ENCODE measurements at regions not wholly inside any gene's neighbourhood (a gene's known extent, or its start where the extent isn't known, plus 50 kb on each side); places are given as distances from the start of the nearest gene placed in this dataset.

DNA sequence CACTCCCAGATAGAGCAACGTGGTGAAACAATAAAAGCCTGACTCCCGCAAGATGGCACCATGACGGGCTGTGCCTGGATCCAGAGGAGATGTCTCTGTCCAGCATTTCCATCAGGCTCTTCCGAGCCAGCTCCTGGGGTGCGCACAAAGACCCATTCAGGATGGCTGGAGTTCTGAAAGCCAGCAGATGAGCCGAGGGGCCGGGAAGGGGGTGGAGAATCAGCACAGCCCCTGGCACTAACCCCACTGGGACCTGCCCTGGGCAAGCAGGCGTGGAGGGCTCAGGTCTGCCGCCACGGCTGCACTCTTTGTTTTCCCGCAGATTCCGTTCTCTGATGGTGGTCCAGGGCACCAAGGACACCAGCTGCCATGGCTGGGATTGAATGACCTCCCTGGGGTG is 97.2 kb upstream of the BLID start:
- 54 to 74% methylated on average over 12 of the region's 12 CpGs for WGBS, 2 donors
- no peak overlapping the region for H3K4me3 ChIP-seq
- no peak for DNase-seq (ENCODE audit: low spot score in 2 of 2)
- peak overlapping the region in 3 of 4 donors; percentile 2 to 87 (median 73) for H3K27ac ChIP-seq
- H3K9me3 ChIP-seq = no peaks in the 10 kb centered on the region
- H3K4me1 ChIP-seq = peaks cover 0 to 70% (median 16%) of the 10 kb centered on the region in 4 donors
- TF ChIP-seq, protein P1, sequence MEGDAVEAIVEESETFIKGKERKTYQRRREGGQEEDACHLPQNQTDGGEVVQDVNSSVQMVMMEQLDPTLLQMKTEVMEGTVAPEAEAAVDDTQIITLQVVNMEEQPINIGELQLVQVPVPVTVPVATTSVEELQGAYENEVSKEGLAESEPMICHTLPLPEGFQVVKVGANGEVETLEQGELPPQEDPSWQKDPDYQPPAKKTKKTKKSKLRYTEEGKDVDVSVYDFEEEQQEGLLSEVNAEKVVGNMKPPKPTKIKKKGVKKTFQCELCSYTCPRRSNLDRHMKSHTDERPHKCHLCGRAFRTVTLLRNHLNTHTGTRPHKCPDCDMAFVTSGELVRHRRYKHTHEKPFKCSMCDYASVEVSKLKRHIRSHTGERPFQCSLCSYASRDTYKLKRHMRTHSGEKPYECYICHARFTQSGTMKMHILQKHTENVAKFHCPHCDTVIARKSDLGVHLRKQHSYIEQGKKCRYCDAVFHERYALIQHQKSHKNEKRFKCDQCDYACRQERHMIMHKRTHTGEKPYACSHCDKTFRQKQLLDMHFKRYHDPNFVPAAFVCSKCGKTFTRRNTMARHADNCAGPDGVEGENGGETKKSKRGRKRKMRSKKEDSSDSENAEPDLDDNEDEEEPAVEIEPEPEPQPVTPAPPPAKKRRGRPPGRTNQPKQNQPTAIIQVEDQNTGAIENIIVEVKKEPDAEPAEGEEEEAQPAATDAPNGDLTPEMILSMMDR (IDR thresholded peaks at IDR 0.05) = no peak
- TF ChIP-seq EP300 (IDR thresholded peaks at IDR 0.05) (no peak), POLR2A (IDR thresholded peaks at IDR 0.05) (no peak)
- H3K36me3 ChIP-seq = no peaks in the 10 kb centered on the region
- H3K27me3 ChIP-seq = no peaks in the 10 kb centered on the region

- H3K36me3 ChIP-seq = no peaks in the 10 kb centered on the region
- no peak overlapping the region for H3K4me3 ChIP-seq
- H3K27ac ChIP-seq = peak overlapping the region; percentile 66 to 93 (median 81)
- H3K9me3 ChIP-seq = no peaks in the 10 kb centered on the region
- H3K4me1 ChIP-seq = peaks cover 0 to 93% (median 31%) of the 10 kb centered on the region in 4 donors
- H3K27me3 ChIP-seq = no peaks in the 10 kb centered on the region
- WGBS, 2 donors = 22 to 28% methylated on average over 2 of the region's 2 CpGs
- no peak for DNase-seq (ENCODE audit: low spot score in 2 of 2)
- TF ChIP-seq POLR2A (IDR thresholded peaks at IDR 0.05) (no peak), EP300 (IDR thresholded peaks at IDR 0.05) (peak; percentile 1 to 39)
- TF ChIP-seq, protein P1 (IDR thresholded peaks at IDR 0.05) = no peak
These were observed 94.5 kb upstream of the BLID start for GRCh38 chr11:122210367-122210997.

GRCh38 chr11:122209619-122210366 is 93.8 kb upstream of the BLID start:
- no peak overlapping the region for H3K4me3 ChIP-seq
- WGBS, 2 donors = 24 to 29% methylated on average over 4 of the region's 4 CpGs
- peak; percentile 46 to 92 for TF ChIP-seq EP300 (IDR thresholded peaks at IDR 0.05)
- TF ChIP-seq POLR2A (IDR thresholded peaks at IDR 0.05) = no peak
- TF ChIP-seq, protein P1 (IDR thresholded peaks at IDR 0.05) = no peak
- peak; percentile 69 to 95 for DNase-seq (ENCODE audit: low spot score in 2 of 2)
- peak overlapping the region; percentile 66 to 93 (median 81) for H3K27ac ChIP-seq
- peaks cover 0 to 93% (median 31%) of the 10 kb centered on the region in 4 donors for H3K4me1 ChIP-seq
- H3K36me3 ChIP-seq = no peaks in the 10 kb centered on the region
- H3K9me3 ChIP-seq = no peaks in the 10 kb centered on the region
- H3K27me3 ChIP-seq = no peaks in the 10 kb centered on the region

DNA sequence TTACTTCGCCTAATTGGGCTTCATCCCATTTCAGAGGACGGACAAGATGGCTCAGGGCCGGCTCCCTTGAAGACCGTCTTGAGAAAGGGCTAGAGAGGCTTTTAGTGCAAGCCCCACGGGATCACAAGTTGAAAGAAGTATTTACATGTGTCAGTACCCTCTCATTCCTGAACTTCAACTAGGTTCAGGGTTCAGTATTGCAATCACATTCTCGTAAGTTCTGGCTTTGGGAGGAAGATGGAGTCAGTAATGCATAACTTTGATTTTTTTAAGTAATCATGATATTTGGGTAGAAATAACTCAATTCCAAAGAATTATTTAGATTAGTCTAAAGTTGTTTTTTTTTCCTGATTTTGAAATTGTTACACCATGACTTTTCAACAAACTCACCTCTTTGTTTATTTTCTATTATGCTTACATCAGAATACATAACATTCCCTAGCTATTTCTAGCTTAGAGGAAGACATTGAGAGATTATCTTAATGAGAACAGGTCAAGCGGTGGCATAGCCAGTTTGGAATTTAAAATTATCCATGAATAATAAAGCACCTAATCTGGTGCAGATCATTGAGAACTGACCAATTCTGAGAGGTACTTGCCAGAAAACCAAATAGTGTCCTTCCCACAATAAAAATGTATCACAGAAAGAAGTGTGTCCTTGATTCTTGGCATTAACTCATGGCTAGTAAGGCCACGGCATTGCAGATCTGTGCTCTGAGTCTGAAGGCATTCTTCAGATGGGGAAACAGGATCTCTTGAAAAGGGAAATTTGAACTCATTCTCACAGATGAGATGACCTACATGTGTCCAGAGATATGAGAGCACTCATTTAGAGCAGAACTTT is 92.1 kb upstream of the BLID start:
- H3K36me3 ChIP-seq = no peaks in the 10 kb centered on the region
- H3K4me3 ChIP-seq = peak overlapping the region in 1 of 4 donors; percentile 27
- DNase-seq (ENCODE audit: low spot score in 2 of 2) = no peak
- H3K9me3 ChIP-seq = no peaks in the 10 kb centered on the region
- peaks cover 0 to 93% (median 36%) of the 10 kb centered on the region in 4 donors for H3K4me1 ChIP-seq
- peak overlapping the region; percentile 62 to 93 (median 81) for H3K27ac ChIP-seq
- H3K27me3 ChIP-seq = no peaks in the 10 kb centered on the region
- WGBS, 2 donors = 27 to 43% methylated on average over 8 of the region's 8 CpGs
- TF ChIP-seq, protein P1 (IDR thresholded peaks at IDR 0.05) = no peak
- TF ChIP-seq EP300 (IDR thresholded peaks at IDR 0.05) (peak in 1 of 2 donors; percentile 44), POLR2A (IDR thresholded peaks at IDR 0.05) (no peak)

Data from tibial nerve (tissue), 4 donors.